GM18507 (cell line): ENCODE measurements at regions not wholly inside any gene's neighbourhood (a gene's known extent, or its start where the extent isn't known, plus 50 kb on each side); places are given as distances from the start of the nearest gene placed in this dataset.
"Not testable (repeated sequence)": the region's sequence is repeated elsewhere in the genome, so short reads cannot be mapped to it uniquely, and the experiment has no call there.

Experiments
- DNase-seq: peaks from one replicate; pipeline ENCODE4 v3.0.0; 2011; ENCODE audit warnings: low read depth; ENCODE audit not compliant: insufficient read length; ENCODE audit errors: extremely low spot score
- FAIRE-seq: peaks from 2 replicates; lab custom pipeline; 2011; peaks lifted over from hg19 to GRCh38; lab: Jason Lieb, UNC

DNA sequence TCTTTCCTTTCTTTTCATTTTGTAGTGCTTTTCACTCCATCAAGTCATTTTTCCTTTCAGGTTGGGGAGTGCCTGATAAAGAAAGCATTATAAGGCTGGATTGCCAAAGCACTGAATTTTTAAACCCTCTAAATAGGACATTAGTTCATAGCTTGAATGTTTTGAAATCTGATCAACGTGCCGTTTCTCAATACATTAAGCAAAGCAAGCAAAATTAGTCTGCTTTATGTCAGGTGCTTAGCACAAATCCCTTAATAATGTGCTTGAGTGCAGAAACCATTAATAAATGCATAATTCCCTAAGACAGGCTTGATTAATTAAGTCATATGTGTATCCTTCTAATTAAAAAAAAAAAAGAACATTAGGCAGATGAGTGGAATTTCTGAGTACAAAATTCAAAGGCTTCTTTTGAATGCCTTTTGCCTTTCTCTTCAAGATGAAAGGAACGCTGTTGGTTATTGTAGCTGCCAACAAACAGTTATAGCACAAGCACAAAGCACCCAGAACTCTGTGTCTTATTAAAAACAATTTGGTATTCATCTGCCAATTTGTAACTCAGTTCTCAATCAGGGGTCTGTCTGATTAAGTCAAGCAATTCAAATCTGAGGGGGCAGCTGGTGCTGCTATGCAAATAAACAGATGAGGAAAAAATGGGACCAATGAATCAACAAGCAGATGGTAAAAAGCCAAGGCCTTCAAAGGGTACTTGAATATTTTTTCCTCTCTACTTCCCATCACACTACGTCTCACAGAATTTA lies 233.7 kb downstream of the TLE1 start:
- DNase-seq, result no peak
- FAIRE-seq, result no peak

DNA sequence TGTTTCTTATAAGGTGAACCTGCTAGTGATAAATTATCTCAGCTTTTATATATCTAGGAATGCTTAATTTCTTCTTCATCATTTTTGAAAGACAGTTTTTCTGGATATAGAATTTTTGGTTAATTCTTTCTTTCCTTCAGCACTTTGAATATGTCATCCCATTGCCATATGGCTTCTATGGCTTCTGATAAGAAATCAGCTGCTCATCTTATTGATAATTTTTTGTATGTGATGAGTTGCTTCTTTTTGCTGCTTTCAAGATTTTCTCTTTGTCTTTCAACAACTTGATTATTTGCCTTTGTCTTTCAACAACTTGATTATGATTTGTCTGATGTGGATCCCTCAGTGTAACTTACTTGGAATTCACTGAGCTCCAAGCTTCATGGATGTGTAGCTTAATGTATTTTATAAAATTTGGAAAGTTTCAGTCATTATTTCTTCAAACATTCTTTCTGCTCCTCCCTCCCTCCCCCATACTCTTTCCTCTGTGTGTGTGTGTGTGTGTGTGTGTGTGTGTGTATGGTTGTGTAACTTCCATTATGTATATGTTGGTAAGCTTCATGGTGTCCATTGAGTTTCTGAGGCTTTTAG lies 243.9 kb downstream of the TLE1 start:
- FAIRE-seq, result no peak
- DNase-seq, result no peak

DNA sequence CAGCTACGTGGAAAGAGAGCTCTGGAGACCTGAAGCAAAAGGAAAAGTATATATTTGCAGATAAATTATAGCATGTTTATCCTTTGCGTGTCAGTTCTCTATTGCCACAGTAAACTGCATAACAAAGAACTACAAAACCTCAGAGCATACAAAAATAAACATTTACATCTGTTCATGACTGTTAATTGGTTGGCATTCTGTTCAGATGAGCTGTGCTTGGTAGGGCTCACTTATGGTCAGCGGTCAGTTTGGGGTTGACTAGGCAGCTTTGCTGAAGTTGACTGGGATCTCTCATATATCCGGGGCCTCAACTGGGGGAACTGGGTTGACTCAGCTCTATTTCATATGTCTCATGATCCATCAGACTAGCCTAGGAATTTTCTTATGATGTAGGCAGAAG lies 257.7 kb downstream of the TLE1 start:
- no peak for DNase-seq

GRCh38 chr9:81430727-81431126 lies 258.6 kb downstream of the TLE1 start:
- DNase-seq (no peak), FAIRE-seq (no peak)

More for the DNA sequence above, 257.7 kb downstream of the TLE1 start:
- FAIRE-seq, result no peak

GRCh38 chr9:81427870-81428269 lies 261.5 kb downstream of the TLE1 start:
- FAIRE-seq (no peak), DNase-seq (no peak)

- DNase-seq (no peak), FAIRE-seq (no peak)
Observed at GRCh38 chr9:81424431-81424830, 264.9 kb downstream of the TLE1 start.

- DNase-seq (no peak), FAIRE-seq (no peak)
Observed at GRCh38 chr9:81423589-81424326, 265.6 kb downstream of the TLE1 start.

DNA sequence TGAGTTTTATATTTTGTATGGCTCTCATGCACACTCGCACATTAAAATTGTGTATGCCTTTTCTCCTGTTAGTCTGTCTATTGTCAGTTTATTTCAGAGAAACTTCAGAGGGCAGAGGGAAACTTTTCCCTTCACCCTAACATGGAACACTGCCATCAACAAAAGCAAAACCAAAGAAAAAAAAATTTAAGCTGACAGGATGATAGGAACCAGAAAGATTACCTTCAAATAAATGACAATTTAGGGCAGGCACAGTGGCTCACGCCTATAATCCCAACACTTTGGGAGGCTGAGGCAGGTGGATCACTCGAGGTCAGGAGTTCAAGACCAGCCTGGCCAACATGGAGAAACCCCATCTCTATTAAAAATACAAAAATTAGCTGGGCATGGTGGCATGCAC lies 268.3 kb downstream of the TLE1 start:
- DNase-seq, FAIRE-seq: not testable (repeated sequence)

DNA sequence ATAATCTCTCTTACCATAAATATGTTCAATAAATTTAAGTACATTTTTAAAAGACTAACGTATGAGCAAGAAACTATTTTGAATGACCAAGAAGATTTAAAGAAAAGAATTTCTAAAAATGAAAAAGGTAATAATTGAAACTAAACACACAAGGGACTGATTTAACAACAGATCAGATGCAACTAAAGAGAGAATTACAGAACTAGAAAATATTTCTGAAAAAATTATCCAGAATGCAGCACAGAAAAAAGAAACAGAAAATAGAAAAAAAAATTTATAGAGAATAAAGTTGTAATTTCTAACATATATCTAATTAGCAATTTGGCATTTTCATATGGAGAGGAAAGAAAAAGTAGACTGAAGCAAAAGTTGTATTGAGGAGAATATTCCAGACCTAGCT lies 269.3 kb downstream of the TLE1 start:
- DNase-seq (no peak), FAIRE-seq (no peak)

GRCh38 chr9:81417941-81418340 lies 271.4 kb downstream of the TLE1 start:
- DNase-seq (no peak), FAIRE-seq (no peak)

GRCh38 chr9:81417299-81417675 lies 272.1 kb downstream of the TLE1 start:
- DNase-seq, result no peak
- FAIRE-seq, result no peak

DNA sequence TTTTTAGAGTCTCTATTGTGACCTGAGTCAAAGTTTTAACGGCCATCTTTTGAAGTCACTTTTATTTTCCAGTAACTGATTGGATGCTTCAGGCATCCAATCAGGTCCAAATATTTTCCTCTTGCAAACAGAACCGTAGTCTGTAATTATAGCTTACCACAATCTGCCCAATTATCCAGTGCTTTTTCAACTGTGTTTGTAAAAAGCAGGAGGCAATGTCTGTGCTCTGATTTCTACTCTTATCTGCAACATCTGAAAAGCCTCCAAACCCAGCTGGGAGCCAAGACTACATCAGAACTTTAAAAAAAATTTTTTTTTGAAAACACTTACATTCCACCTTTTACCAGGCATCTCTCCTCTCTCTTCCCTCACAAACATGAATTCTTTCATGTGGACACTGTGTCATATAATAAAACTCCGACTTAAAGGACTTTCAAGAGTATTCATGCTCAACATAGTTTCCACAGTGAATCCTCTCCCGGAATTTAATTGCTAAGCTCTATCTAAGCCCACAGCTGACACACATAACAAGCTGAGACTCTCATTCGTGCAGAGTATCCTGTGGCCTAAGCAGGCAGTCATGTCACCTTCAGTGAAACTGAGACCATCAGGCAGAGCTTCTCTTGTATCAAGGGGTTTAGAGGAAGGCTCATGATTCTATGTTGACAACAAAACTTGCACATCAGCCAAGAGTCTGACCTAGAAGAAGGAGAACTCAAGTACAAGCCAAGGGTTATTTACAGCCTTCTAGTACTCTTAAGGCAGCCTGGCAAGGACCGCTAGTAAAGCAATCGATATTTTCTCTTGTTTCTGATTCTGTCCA lies 272.7 kb downstream of the TLE1 start:
- DNase-seq, result no peak
- FAIRE-seq, result no peak

DNA sequence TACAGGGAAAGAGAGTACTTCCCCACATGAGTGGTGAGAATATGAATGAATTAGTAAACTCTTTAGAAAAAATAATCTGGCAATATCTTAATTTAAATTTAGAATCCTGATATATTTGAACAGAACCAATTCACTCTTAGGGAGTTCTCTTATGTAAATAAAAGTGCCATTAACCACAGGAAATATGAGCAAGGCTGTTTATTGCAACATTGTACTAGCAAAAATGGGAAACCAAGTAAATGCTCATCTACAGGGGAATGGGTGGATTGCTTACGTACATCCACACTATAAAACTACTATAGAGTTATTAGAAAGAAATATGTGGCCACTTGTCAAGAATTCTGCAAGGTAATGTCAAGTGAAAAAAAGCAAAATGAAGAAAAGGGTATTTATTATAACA lies 274.5 kb downstream of the TLE1 start:
- DNase-seq (no peak), FAIRE-seq (no peak)

GRCh38 chr9:81411961-81412360 lies 277.4 kb downstream of the TLE1 start:
- DNase-seq (no peak), FAIRE-seq (no peak)

GRCh38 chr9:81410201-81410600 lies 279.1 kb downstream of the TLE1 start:
- FAIRE-seq, result no peak
- DNase-seq, result no peak

GRCh38 chr9:81408951-81409350 lies 280.4 kb downstream of the TLE1 start:
- FAIRE-seq (no peak), DNase-seq (no peak)

- DNase-seq, result no peak
- FAIRE-seq, result no peak
Observed at GRCh38 chr9:81404931-81405598, 284.3 kb downstream of the TLE1 start.

- FAIRE-seq (no peak), DNase-seq (no peak)
Observed at GRCh38 chr9:81397481-81398381, 291.6 kb downstream of the TLE1 start.
